HG02840 (cell line): ENCODE measurements at regions not wholly inside any gene's neighbourhood (a gene's known extent, or its start where the extent isn't known, plus 50 kb on each side); places are given as distances from the start of the nearest gene placed in this dataset.
"Not testable (repeated sequence)": the region's sequence is repeated elsewhere in the genome, so short reads cannot be mapped to it uniquely, and the experiment has no call there.

ENCODE experiments used
- ATAC-seq: cut with Tn5 transposase; IDR thresholded peaks from one replicate; pipeline ENCODE4 v1.9.1; 2021; ENCODE audit warnings: mild to moderate bottlenecking, moderate library complexity, moderate number of reproducible peaks; ENCODE audit not compliant: unreplicated experiment, low FRiP score

DNA sequence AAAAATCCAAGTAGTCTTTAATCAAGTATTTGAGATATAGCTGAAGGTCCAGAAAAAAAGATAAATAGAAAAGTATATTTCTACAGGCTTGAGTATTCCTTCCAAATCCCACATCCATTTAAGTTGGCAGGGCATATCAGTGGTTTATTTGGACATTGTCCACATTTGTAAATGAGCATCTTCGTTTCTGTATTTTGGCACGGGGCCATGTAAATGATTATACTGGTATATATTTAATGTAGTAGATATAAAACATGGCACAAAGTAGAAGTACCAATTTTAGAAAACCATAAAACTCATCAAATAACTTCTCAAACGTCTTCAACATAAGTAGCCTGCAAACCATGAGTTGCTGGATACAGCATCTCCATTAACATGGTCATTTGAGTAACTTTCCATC is 437.4 kb upstream of the SOX5 start:
- ATAC-seq, result no peak

- no peak for ATAC-seq
Observed at GRCh38 chr12:24381790-24382189, 432.3 kb upstream of the SOX5 start.

GRCh38 chr12:24379861-24380521 is 430.5 kb upstream of the SOX5 start:
- ATAC-seq, result no peak

DNA sequence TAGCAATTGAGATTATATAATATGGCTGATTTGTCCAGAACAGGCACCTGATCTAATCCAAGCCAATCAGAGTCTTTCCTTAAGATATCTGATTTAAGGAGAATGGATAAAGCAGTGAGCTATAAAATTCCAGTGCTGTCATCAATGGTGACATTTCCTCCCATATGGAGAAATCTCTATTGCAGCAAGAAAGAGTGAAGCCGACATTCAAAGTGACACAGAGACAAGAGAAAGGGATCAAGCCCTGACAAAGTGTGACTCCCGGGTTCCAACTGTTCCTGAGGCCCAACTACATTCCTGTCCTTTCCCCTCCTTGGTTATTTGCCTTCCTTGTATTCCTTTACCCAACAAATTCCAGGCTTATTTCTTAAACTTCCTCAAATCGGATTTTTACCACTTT is 430.0 kb upstream of the SOX5 start:
- no peak for ATAC-seq

- peak; percentile 73 for ATAC-seq
Observed at GRCh38 chr12:24378548-24379407, 429.3 kb upstream of the SOX5 start.

DNA sequence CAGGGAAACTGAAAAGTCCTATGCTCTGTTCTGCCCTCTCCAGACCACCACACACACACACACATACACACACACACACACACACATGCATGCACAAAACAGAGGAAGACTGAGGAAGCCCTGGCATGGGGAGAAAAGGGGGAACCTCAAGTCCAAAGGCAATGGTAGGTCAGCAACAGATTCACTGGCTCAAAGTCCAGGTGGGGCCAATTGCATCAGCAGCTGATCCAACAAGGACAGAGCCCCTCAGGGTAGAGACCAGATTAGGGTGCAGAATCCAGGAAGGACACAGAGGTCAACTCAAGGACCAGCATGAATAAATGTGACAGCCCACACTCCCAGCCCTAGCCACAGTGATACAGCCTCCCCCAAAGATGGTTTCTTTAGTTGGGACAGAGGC is 425.0 kb upstream of the SOX5 start:
- no peak for ATAC-seq

DNA sequence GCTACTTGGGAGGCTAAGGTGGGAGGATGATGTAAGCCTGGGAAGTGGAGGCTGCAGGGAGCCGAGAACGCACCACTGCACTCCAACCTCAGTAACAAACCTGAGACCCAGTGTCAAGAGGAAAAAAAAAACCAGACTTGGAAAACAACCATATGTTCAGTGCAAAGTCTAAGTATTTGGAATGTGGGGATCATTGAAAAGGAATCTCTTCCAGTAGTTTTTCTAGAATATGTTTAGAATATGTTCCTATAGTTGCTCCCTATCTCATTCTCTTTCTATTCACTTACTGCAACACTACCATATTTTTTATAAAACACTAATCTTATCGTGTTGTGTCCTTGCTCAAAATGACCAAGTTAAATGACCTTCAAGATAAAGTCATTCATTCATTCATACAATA is 423.5 kb upstream of the SOX5 start:
- no peak for ATAC-seq

GRCh38 chr12:24366514-24366913 is 417.0 kb upstream of the SOX5 start:
- no peak for ATAC-seq

DNA sequence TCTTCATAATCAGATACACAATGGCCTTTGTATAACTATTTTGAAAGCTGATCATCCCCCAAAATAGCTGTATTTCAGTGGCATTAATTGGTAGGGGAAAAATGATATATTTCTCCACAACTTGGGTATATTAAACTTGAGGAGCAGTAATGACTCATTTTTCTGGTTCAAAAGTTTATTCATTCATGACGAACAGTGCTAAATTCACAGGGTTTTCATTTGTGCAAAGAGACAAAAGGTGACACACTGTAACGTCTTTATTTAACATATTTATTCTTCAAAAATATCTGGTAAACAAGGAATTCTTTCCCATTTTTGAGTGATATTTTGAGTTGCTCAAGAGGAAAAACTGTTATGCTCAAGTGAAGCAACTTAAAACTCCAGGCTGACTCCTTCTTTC is 415.5 kb upstream of the SOX5 start:
- ATAC-seq, result no peak

DNA sequence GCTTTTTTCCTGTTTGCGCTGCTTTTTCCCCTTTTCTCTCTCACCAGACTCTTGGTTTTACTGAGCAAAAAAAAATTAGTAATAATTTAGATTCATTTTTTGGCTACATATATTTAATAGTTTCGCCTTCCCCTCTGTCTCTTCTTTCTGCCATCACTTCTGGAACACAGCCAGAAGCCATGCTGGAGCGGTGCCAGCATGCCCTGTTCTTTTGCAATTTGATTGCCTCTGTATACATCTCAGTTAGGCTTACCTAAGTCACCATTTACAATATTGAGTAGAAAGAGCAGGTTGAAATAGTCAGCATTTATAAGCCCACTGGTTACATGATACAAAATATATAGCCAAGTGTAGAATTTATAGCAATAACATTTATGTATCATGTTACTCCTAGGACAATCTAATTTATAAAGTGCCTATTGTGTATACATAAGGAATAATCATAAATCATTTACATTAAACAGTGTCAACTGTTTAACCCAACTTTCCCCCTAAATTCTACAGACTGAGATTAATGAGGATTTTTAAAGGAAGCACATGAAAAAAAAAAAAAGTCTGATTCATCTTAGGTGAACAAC is 413.8 kb upstream of the SOX5 start:
- ATAC-seq, result no peak

DNA sequence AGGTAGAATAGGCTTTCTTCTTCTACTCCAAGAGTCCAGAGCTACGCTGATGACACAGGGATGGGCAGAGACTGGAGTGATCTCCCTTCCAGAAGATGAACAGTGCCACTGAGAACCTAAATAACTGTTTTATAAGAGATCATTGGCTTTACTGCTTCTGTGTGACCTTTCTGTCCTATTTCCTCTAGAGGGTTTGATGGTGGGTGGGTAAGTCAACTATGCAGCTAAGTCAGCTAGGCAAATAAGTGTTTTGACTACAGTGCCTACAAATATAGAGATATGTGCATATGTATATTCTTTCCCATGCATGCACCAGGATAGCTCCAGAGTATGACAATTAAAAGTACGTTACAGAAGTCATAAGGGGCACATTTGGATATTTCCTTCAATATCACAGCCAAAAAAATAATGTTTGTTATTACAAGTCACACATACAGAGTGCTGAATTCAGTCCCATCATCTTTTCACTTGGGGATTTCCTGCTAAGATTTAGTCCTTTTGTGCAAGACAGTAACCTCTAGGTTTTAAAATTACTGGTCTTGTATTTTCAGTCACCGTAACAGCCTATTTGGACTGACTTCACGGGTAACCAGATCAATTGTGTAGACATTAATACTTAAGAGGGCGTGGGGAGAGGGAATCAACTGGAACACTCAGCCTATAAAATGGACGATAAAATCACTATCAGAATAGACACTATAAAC is 412.6 kb upstream of the SOX5 start:
- ATAC-seq, result no peak

- peak; percentile 75 for ATAC-seq
Observed at GRCh38 chr12:24360907-24361306, 411.4 kb upstream of the SOX5 start.

DNA sequence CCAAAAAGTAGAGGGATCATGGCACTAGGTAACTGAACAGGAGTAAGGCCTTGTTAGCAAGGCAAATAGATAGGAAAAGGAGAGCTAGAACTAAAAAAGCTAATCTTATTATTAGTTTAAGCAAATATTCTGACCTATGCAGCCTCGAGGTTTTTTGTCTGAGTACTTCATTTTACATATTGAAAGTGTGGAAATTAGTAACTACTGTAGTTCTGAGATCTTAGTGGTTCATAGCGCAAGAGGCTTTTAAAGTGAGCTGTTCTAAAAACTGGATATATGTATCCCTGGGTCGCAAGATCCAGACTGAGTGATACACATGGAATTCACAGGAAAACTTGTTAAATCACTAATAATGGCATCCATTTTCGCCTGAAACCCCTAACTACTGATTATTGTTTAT is 411.0 kb upstream of the SOX5 start:
- ATAC-seq, result peak; percentile 40

DNA sequence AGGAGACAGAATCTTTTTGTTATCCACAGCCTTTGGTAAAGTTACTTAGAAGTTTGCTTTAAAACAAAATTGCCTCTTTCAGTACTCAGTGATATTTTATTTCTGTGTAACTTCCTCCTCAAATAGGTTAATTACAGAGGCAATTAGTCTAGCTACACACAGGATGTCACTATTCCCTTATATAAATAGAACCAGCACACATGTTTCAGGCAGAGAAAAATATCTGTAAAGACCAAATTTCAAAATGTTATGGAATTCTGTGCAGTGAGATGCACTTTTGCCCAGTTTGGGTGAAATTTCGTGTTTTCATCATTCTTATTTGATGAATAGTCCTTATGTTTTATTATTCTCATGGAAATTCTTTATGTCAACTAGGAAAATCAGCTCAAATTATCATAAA is 410.6 kb upstream of the SOX5 start:
- ATAC-seq, result no peak

DNA sequence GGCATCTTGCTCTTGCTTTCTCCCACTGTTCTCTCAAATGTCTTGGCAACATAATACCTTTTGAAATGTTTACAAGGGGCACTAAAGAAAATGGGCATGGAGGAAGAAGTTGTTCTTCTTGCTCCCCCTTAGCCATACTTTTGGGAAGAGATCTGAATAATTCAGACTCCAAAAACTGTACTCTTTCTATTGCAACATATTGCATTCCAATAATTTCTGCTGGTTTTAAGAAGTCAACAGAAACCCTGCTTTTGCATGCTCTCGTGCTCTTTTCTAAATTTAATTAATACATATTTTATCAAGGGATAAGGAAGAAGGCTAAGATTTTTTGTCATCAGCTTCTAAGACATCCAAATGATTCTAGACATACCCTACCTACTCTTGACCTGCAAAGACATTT is 409.9 kb upstream of the SOX5 start:
- ATAC-seq, result no peak

DNA sequence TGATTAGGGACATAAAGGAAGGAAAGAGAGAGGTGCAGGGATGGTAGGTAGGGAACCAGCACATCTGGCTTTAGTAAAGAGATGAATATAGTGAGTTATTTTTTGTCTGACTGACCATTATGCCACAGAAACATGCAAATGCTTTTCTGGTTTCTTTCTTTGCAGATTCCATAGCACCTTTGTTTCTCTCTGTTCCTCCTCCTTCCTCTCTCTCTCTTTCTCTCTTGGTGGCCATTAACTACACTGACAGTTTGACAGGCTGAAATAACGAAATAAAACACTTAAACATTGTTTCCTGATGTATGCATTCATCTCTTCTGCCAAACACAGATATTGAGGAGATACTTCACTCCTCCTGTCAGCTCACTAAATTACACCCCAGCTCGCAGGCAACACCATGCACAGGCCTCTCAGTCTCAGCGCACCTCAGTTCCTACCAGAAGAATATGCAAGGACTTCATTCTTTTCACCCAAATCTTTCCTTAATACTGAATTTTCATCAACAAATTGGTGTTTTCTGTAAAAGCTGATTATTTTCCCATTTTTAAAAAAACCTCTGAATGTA is 406.9 kb upstream of the SOX5 start:
- ATAC-seq, result peak; percentile 62

DNA sequence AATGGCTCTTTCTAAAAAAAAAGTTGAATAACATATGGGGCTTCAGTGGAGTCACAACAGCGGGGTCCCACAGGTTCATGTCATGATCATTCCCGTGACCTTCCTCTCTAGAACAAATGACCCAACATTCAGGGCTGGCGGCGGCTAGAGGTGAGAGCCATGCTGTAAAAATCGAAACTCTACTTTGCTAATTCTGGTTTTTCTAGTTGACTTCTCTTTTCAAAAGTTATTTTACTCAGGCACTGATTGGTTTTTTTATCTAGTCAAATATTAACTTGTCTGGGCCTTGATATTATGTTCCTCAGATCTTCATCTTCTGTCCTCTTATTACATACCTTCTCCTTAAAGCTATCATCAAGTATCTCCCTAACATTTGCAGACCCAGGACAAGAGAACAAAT is 402.9 kb upstream of the SOX5 start:
- ATAC-seq, result no peak

DNA sequence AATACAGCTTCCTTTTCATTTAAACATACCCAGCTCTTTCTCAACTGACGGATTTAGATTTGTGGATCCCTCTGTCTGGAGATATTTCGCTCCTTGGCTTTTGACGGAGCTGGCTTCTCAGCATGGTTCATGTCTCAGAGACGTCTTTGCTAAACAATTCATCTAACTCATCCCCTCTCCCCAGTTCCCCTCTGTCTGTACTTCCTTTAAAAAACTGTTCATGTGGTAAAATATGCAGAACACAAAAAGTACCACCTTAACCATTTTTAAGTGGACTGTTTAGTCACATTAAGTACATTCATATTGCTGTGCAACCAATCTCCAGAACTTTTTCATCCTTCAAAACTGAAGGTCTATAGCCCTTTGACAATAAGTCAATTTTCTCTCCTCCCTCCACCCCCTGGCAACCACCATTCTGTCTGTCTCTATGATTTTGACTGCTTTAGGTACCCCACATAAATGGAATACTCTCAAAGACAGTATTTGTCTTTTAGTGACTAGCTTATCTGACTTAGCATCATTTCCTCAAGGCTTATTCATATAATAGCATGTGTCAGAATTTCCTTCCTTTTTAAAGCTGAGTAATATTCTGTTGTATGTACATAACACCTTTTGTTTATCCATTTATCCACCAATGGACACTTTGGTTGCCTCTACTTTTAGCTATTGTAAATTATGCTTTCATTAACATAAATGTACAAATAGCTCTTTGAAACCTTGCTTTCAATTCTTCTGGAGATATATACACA is 399.8 kb upstream of the SOX5 start:
- ATAC-seq, result no peak

DNA sequence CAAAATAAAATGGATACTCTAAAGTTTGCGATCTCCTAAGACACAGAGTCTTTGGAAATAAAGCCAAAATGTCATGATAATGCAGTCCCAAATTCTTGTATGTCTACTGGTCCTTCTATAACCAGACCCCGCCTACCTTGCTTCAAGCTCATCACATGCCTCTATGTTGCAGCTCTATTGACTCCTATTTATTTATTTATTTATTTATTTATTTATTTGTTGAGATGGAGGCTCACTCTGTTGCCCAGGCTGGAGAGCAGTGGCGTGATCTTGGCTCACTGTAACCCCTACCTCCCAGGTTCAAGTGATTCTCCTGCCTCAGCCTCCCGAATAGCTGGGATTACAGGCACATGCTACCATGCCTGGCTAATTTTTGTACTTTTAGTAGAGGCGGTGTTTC is 398.7 kb upstream of the SOX5 start:
- ATAC-seq, result not testable (repeated sequence)

DNA sequence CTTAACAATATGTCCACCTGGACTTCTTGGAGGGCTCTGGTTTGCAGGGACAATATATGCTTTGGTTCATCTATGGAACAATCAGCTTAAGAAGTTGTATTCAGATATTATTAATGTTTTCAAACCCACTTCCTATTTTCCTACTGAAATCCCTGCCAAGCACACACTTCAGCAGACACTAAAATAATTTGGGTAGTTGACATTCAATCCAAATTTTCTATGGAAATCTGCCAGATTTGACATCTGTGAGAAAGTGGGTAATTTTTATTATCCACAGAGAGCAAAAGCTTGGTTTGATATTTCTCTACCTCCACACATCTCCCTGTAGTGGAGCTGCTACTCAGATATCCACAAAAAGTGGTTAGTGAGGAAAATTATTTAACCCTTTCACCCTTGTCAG is 378.8 kb upstream of the SOX5 start:
- no peak for ATAC-seq
